ENCODE measurements at regions not wholly inside any gene's neighbourhood (a gene's known extent, or its start where the extent isn't known, plus 50 kb on each side); places are given as distances from the start of the nearest gene placed in this dataset.

- TF ChIP-seq CTCF (IDR thresholded peaks at IDR 0.05; ENCODE audit: low read length) = no peak; the same call in 1 of the 2 replicates
- TF ChIP-seq EZH2 (optimal IDR thresholded peaks at IDR 0.05; ENCODE audit: low read depth, low read length) = no peak
Observed at GRCh38 chr5:2207416-2208238, 324.9 kb upstream of the IRX4 start.
